ENCODE measurements at regions not wholly inside any gene's neighbourhood (a gene's known extent, or its start where the extent isn't known, plus 50 kb on each side); places are given as distances from the start of the nearest gene placed in this dataset.

DNA sequence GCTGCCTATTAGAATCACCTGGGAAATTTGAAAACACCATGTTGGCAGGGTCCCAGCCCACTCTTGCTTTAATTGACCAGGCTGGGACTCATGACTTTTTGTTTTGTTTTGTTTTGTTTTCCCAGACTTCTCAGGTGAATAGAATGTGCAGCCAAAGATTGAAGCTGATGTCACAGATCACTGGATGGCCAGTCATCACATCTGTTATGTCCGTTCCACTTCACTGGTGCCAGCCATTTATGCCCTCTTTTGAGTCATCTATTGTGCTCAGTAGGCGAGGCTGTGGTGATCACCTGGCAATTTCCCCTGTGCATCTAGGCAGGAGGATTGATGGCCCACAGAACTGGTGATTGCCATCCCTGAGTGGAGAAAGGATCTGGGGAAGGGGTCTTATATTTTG lies 297.3 kb downstream of the INSC start:
- no peak for TF ChIP-seq POLR2A (IDR thresholded peaks at IDR 0.05; ENCODE audit: low read length)
- no peak for TF ChIP-seq GATA1 (IDR thresholded peaks at IDR 0.05; ENCODE audit: low read depth, low read length)

Data from erythroblast (primary cell).